Small intestine (tissue), 7 donors: ENCODE measurements at regions not wholly inside any gene's neighbourhood (a gene's known extent, or its start where the extent isn't known, plus 50 kb on each side); places are given as distances from the start of the nearest gene placed in this dataset.

Experiments
- DNase-seq, 2 donors: peaks; one replicate each; pipeline versions ENCODE4 v3.0.0 to v3.0.0-alpha.2; 2013
- FAIRE-seq: peaks from 2 replicates; lab custom pipeline; 2012; peaks lifted over from hg19 to GRCh38; lab: Jason Lieb, UNC
- H3K27ac ChIP-seq, 3 donors: one replicate each; pipeline ENCODE4 v1.5.1; 2013; ENCODE audit warnings: low read length in 2 of 3, mild to moderate bottlenecking in 2 of 3, control low read depth in 1 of 3, inconsistent platforms in 1 of 3, low read depth in 1 of 3, moderate library complexity in 1 of 3
- H3K27me3 ChIP-seq, 3 donors: one replicate each; pipeline ENCODE4 v1.6.1; 2013; ENCODE audit warnings: low read length in 3 of 3, inconsistent platforms in 1 of 3; ENCODE audit not compliant: control insufficient read depth in 3 of 3, insufficient read depth in 3 of 3
- H3K36me3 ChIP-seq, 3 donors: one replicate each; pipeline ENCODE4 v1.6.1; 2013; ENCODE audit warnings: low read length in 3 of 3, inconsistent platforms in 1 of 3, low read depth in 1 of 3, mild to moderate bottlenecking in 1 of 3, moderate library complexity in 1 of 3; ENCODE audit not compliant: control insufficient read depth in 3 of 3, insufficient read depth in 2 of 3
- H3K4me1 ChIP-seq, 3 donors: one replicate each; pipeline ENCODE4 v1.6.1; 2013; ENCODE audit warnings: low read length in 2 of 3, inconsistent platforms in 1 of 3, low read depth in 1 of 3, mild to moderate bottlenecking in 1 of 3, moderate library complexity in 1 of 3; ENCODE audit not compliant: control insufficient read depth in 3 of 3, insufficient read depth in 2 of 3
- H3K4me3 ChIP-seq, 3 donors: one replicate each; pipeline ENCODE4 v1.5.1; 2013; ENCODE audit warnings: low read length in 3 of 3, control low read depth in 1 of 3, inconsistent platforms in 1 of 3, low read depth in 1 of 3, mild to moderate bottlenecking in 1 of 3, moderate library complexity in 1 of 3
- H3K9me3 ChIP-seq, 2 donors: one replicate each; pipeline ENCODE4 v1.6.1; 2013; ENCODE audit warnings: low read depth in 1 of 2, low read length in 1 of 2; ENCODE audit not compliant: control insufficient read depth in 2 of 2, insufficient read depth in 1 of 2
- WGBS, 3 donors: extraction: QIAGEN DNeasy Blood & Tissue Kit; methylation state at CpG; one replicate each; pipeline ENCODE4 v1.1.7; 2013; 5-methylcytosine and 5-hydroxymethylcytosine counted together
- donor health status: healthy with polysubstance abuse.
- donor health status: control.
- donor health status: control.
- donor health status: Bipolar disorder and iron deficiency.
- donor health status: healthy.

- WGBS, 3 donors: 74 to 95% (median 81%) methylated on average over 1 of the region's 1 CpG
- Histone ChIP-seq H3K36me3 (no peaks in the 10 kb centered on the region), H3K4me1 (no peaks in the 10 kb centered on the region), H3K27me3 (no peaks in the 10 kb centered on the region), H3K27ac (no peak overlapping the region), H3K9me3 (peaks cover 0 to 11% of the 10 kb centered on the region in 2 donors), H3K4me3 (no peak overlapping the region)
- FAIRE-seq (no peak), DNase-seq (no peak)
Observed at GRCh38 chr7:34281260-34281659, 375.9 kb downstream of the BMPER start.

DNA sequence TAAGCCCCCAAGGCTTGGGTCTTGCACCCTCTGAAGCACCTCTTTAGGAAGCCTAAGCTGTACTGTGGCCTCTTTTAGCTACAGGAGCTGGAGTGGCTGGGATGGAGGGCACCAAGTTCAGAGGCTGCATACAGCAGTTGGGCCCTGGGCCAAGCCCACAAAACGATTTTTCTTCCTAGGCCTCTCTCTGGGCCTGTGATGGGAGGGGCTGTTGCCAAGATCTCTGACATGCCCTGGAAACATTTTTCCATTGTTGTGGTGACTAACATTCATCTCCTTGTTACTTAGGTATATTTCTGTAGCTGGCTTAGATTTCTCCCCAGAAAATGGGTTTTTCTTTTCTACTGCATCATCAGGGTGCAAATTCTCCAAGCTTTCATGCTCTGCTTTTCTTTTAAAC, 375.7 kb upstream of the NPSR1 start:
- Histone ChIP-seq H3K4me1 (no peaks in the 10 kb centered on the region), H3K9me3 (peaks cover 0 to 11% of the 10 kb centered on the region in 2 donors), H3K36me3 (no peaks in the 10 kb centered on the region), H3K27ac (no peak overlapping the region), H3K4me3 (no peak overlapping the region), H3K27me3 (no peaks in the 10 kb centered on the region)
- 19 to 28% (median 19%) methylated on average over 1 of the region's 1 CpG for WGBS, 3 donors
- FAIRE-seq (no peak), DNase-seq (no peak)

DNA sequence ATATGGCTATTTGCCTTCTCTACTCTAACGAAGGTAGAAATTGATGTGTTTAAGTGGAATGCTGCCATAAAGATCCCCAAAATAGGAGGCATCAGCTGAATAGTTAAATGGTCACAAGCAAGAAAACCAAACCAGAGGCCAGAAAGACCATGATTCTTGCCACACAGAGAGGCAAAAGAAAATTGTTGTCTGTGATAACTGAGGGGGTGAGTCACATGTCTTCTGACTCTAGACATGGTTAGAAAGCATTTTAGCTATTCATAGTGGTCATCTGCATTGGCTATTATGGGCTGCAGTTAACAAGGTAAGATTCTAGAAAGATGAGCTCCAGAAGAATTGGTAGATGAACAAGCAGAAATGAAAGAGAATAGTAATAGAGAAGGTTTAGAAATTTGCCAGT, 361.4 kb upstream of the NPSR1 start:
- FAIRE-seq (no peak), DNase-seq (no peak)
- no peaks in the 10 kb centered on the region for H3K36me3 ChIP-seq
- no peaks in the 10 kb centered on the region for H3K4me1 ChIP-seq
- H3K9me3 ChIP-seq: no peaks in the 10 kb centered on the region
- H3K4me3 ChIP-seq: no peak overlapping the region
- no peak overlapping the region for H3K27ac ChIP-seq
- WGBS, 3 donors: 70 to 77% (median 77%) methylated on average over 1 of the region's 1 CpG
- no peaks in the 10 kb centered on the region for H3K27me3 ChIP-seq

GRCh38 chr7:34298492-34299013, 359.5 kb upstream of the NPSR1 start:
- Histone ChIP-seq H3K4me3 (no peak overlapping the region), H3K9me3 (no peaks in the 10 kb centered on the region), H3K27ac (no peak overlapping the region), H3K27me3 (no peaks in the 10 kb centered on the region), H3K4me1 (no peaks in the 10 kb centered on the region), H3K36me3 (no peaks in the 10 kb centered on the region)
- FAIRE-seq (no peak), DNase-seq (no peak)
- 55 to 65% (median 59%) methylated on average over 4 of the region's 4 CpGs for WGBS, 3 donors

DNA sequence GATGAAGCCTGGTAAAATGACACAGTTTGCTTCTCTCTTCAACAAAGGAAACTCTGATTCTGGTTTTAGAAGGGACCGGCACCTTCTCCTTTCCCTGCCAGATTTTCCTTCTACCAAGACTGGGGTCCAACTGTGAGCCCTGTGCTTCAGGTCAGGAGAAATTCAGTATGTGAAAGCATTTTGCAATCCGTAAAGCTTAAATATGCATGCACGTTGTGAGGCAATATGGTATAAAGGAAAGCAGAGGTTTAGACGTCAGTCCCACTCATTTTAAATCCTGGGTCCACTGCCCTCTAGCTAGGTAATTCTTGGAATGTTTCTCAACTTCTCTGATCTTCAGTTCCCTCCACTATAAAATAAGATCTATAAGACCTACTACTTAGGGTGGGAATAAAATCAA, 359.0 kb upstream of the NPSR1 start:
- no peak for DNase-seq

DNA sequence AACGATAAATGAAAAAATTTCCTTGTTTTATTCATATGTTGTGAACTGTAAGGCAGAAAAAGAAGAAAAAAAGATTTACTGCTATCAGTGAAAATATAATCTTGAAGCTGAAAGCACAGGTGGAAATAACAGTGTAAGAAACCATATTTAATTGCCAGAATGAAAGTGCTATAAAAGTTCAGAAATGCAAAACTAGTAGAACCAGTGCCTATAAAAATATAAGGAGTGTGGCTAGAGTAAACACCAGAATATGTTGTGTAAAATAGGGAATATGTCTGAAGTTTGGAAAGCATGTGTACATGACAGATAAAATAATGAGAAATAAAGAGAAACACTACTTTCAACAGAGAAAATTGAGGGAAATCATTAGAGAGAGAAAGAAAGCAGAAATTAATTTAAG, 350.5 kb upstream of the NPSR1 start:
- DNase-seq: no peak
- Histone ChIP-seq H3K4me3 (no peak overlapping the region), H3K4me1 (no peaks in the 10 kb centered on the region), H3K9me3 (no peaks in the 10 kb centered on the region), H3K27me3 (no peaks in the 10 kb centered on the region), H3K36me3 (no peaks in the 10 kb centered on the region), H3K27ac (no peak overlapping the region)
- no peak for FAIRE-seq
- 69 to 74% (median 70%) methylated on average over 1 of the region's 1 CpG for WGBS, 3 donors

More for the DNA sequence above, 359.0 kb upstream of the NPSR1 start:
- no peak overlapping the region for H3K4me3 ChIP-seq
- FAIRE-seq: no peak
- no peak overlapping the region for H3K27ac ChIP-seq
- no peaks in the 10 kb centered on the region for H3K4me1 ChIP-seq
- no peaks in the 10 kb centered on the region for H3K36me3 ChIP-seq
- no peaks in the 10 kb centered on the region for H3K9me3 ChIP-seq
- no peaks in the 10 kb centered on the region for H3K27me3 ChIP-seq
- WGBS, 3 donors: 81 to 90% (median 83%) methylated on average over 4 of the region's 4 CpGs

DNA sequence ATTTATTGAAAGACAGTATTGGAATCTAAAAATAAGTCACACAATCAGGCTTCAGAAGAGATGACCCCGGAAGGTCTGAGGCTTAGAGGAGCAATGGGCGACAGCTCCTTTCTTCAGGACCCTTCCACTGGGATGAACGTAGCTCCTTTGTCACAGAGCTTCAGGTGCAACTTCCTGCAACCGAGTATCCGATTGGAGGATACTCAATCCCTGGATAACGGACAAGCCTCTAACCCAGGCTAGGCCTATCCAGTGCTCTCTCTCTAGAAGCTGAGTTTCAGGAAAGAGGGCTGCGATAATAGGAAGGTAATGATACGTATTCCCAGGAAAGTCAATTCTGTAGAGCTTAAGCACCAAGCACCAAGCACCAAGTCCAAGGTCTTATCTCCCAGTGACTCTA, 349.4 kb upstream of the NPSR1 start:
- FAIRE-seq (no peak), DNase-seq (no peak)
- Histone ChIP-seq H3K9me3 (no peaks in the 10 kb centered on the region), H3K27ac (no peak overlapping the region), H3K4me1 (no peaks in the 10 kb centered on the region), H3K36me3 (no peaks in the 10 kb centered on the region), H3K4me3 (no peak overlapping the region), H3K27me3 (no peaks in the 10 kb centered on the region)
- WGBS, 3 donors: 86 to 95% (median 94%) methylated on average over 8 of the region's 8 CpGs

GRCh38 chr7:34309116-34309515, 348.9 kb upstream of the NPSR1 start:
- FAIRE-seq (no peak), DNase-seq (no peak)
- Histone ChIP-seq H3K36me3 (no peaks in the 10 kb centered on the region), H3K27me3 (no peaks in the 10 kb centered on the region), H3K27ac (no peak overlapping the region), H3K4me3 (no peak overlapping the region), H3K4me1 (no peaks in the 10 kb centered on the region), H3K9me3 (no peaks in the 10 kb centered on the region)
- 92 to 94% (median 93%) methylated on average over 12 of the region's 12 CpGs for WGBS, 3 donors

- 95 to 97% (median 96%) methylated on average over 18 to 19 of the region's 19 CpGs for WGBS, 3 donors
- Histone ChIP-seq H3K4me3 (no peak overlapping the region), H3K36me3 (no peaks in the 10 kb centered on the region), H3K27ac (no peak overlapping the region), H3K4me1 (no peaks in the 10 kb centered on the region), H3K27me3 (no peaks in the 10 kb centered on the region), H3K9me3 (no peaks in the 10 kb centered on the region)
- no peak for FAIRE-seq
- no peak for DNase-seq
Observed at GRCh38 chr7:34309584-34309983, 348.4 kb upstream of the NPSR1 start.
